Smooth muscle cell (in vitro differentiated cells): ENCODE measurements at regions not wholly inside any gene's neighbourhood (a gene's known extent, or its start where the extent isn't known, plus 50 kb on each side); places are given as distances from the start of the nearest gene placed in this dataset.

ENCODE experiments used
- DNase-seq: peaks from one replicate; lab custom pipeline; 2025; ENCODE audit not compliant: unreplicated experiment; lab: John Stamatoyannopoulos, UW
- H2AFZ ChIP-seq: fragments of 200-600 bp; sonication (generic); 2 replicates; pipeline ENCODE4 v1.6.0; 2016; ENCODE audit warnings: antibody characterized with exemption, low read depth, mild to moderate bottlenecking
- H3F3A ChIP-seq: fragments of 200-600 bp; sonication (generic); 2 replicates; pipeline ENCODE4 v1.6.0; 2017; ENCODE audit warnings: antibody characterized with exemption, low read depth
- H3K27ac ChIP-seq: fragments of 200-600 bp; sonication (generic); 2 replicates; pipeline ENCODE4 v1.5.1; 2016; ENCODE audit warnings: low read depth, mild to moderate bottlenecking
- H3K27me3 ChIP-seq: fragments of 200-600 bp; sonication (generic); 2 replicates; pipeline ENCODE4 v1.6.1; 2016; ENCODE audit warnings: low read depth, mild to moderate bottlenecking
- H3K36me3 ChIP-seq: fragments of 200-600 bp; sonication (generic); 2 replicates; pipeline ENCODE4 v1.5.1; 2016; ENCODE audit warnings: low read depth
- H3K4me1 ChIP-seq: fragments of 200-600 bp; sonication (generic); 2 replicates; pipeline ENCODE4 v1.5.1; 2016; ENCODE audit warnings: low read depth
- H3K4me2 ChIP-seq: fragments of 200-600 bp; sonication (generic); 2 replicates; pipeline ENCODE4 v1.6.0; 2016; ENCODE audit warnings: mild to moderate bottlenecking
- H3K4me3 ChIP-seq: fragments of 200-600 bp; sonication (generic); 2 replicates; pipeline ENCODE4 v1.5.1; 2016; ENCODE audit warnings: mild to moderate bottlenecking
- H3K79me2 ChIP-seq: fragments of 200-600 bp; sonication (generic); 2 replicates; pipeline ENCODE4 v1.6.0; 2016; ENCODE audit warnings: low read depth, mild to moderate bottlenecking
- H3K9ac ChIP-seq: fragments of 200-600 bp; sonication (generic); 2 replicates; pipeline ENCODE4 v1.6.0; 2016; ENCODE audit warnings: low read depth
- H3K9me3 ChIP-seq: fragments of 200-600 bp; sonication (generic); replicated peaks from 2 replicates; pipeline ENCODE4 v1.5.1; 2016; ENCODE audit warnings: low read depth
- H4K20me1 ChIP-seq: fragments of 200-600 bp; sonication (generic); 2 replicates; pipeline ENCODE4 v1.6.0; 2016; ENCODE audit warnings: low read depth
- CTCF ChIP-seq: fragments of 200-600 bp; sonication (generic); IDR thresholded peaks from 2 replicates; pipeline ENCODE4 v1.5.1; 2017; ENCODE audit warnings: borderline replicate concordance, mild to moderate bottlenecking, antibody characterized with exemption; ENCODE audit not compliant: insufficient read depth, poor library complexity, severe bottlenecking
- WGBS: methylation state at CpG from one replicate; pipeline ENCODE4 v1.1.7; 2016; ENCODE audit warnings: low lambda C conversion rate; 5-methylcytosine and 5-hydroxymethylcytosine counted together

GRCh38 chr1:68571454-68572235 lies 74.8 kb upstream of the DEPDC1 start:
- Histone ChIP-seq H3K9me3 (no peaks in the 10 kb centered on the region), H4K20me1 (no peaks in the 10 kb centered on the region), H3K4me3 (no peak overlapping the region), H3K4me1 (no peaks in the 10 kb centered on the region), H3F3A (no peaks in the 10 kb centered on the region), H3K27me3 (no peaks in the 10 kb centered on the region), H3K27ac (no peak overlapping the region), H2AFZ (peak overlapping the region; percentile 62), H3K36me3 (no peaks in the 10 kb centered on the region), H3K9ac (no peak overlapping the region), H3K4me2 (no peak overlapping the region), H3K79me2 (no peaks in the 10 kb centered on the region)
- no peak for DNase-seq
- no peak for TF ChIP-seq CTCF
- WGBS = 94% methylated on average over 1 of the region's 1 CpG

- TF ChIP-seq CTCF = no peak
Measured at GRCh38 chr1:68585351-68585750, 88.5 kb upstream of the DEPDC1 start.

GRCh38 chr1:68586766-68587165 lies 89.9 kb upstream of the DEPDC1 start:
- Histone ChIP-seq H3K4me1 (no peaks in the 10 kb centered on the region), H2AFZ (no peak overlapping the region), H3F3A (no peaks in the 10 kb centered on the region), H3K79me2 (no peaks in the 10 kb centered on the region), H3K4me3 (no peak overlapping the region), H3K36me3 (no peaks in the 10 kb centered on the region), H3K27me3 (no peaks in the 10 kb centered on the region), H3K4me2 (no peak overlapping the region), H3K9ac (no peak overlapping the region), H3K27ac (no peak overlapping the region), H3K9me3 (peaks cover 3% of the 10 kb centered on the region), H4K20me1 (no peaks in the 10 kb centered on the region)
- DNase-seq = no peak
- no peak for TF ChIP-seq CTCF

More at GRCh38 chr1:68585351-68585750, 88.5 kb upstream of the DEPDC1 start:
- Histone ChIP-seq H3K27ac (no peak overlapping the region), H3K79me2 (no peaks in the 10 kb centered on the region), H2AFZ (no peak overlapping the region), H3K4me1 (no peaks in the 10 kb centered on the region), H3K4me2 (no peak overlapping the region), H4K20me1 (no peaks in the 10 kb centered on the region), H3K27me3 (no peaks in the 10 kb centered on the region), H3K9me3 (peaks cover 3% of the 10 kb centered on the region), H3K36me3 (no peaks in the 10 kb centered on the region), H3K9ac (no peak overlapping the region), H3F3A (no peaks in the 10 kb centered on the region), H3K4me3 (no peak overlapping the region)
- no peak for DNase-seq
- WGBS = 81% methylated on average over 2 of the region's 2 CpGs

- DNase-seq = no peak
- Histone ChIP-seq H3K9ac (no peak overlapping the region), H3F3A (no peaks in the 10 kb centered on the region), H3K4me2 (no peak overlapping the region), H3K27ac (no peak overlapping the region), H3K36me3 (no peaks in the 10 kb centered on the region), H3K9me3 (peaks cover 3% of the 10 kb centered on the region), H3K79me2 (no peaks in the 10 kb centered on the region), H3K4me3 (no peak overlapping the region), H3K27me3 (no peaks in the 10 kb centered on the region), H4K20me1 (no peaks in the 10 kb centered on the region), H3K4me1 (no peaks in the 10 kb centered on the region), H2AFZ (no peak overlapping the region)
- WGBS = 68% methylated on average over 3 of the region's 3 CpGs
- no peak for TF ChIP-seq CTCF
Measured at GRCh38 chr1:68588304-68588703, 91.4 kb upstream of the DEPDC1 start.
